PC-3 (cell line): ENCODE measurements at regions not wholly inside any gene's neighbourhood (a gene's known extent, or its start where the extent isn't known, plus 50 kb on each side); places are given as distances from the start of the nearest gene placed in this dataset.

Experiments used
- ATAC-seq: fragments of 200-7000 bp; cut with Tn5 transposase; 2 replicates; pipeline ENCODE4 v1.9.1; 2020; ENCODE audit warnings: mild to moderate bottlenecking, moderate library complexity
- BruUV-seq: library from RNA; stranded (reverse); fragments of 400-500 nt; replicated peaks from 2 replicates; lab custom pipeline; 2021; lab: Mats Ljungman, UMichigan
- CTCF ChIA-PET: fragments of 300-600 bp; sonication (Branson Sonifier 250); formaldehyde crosslinking; loops from one replicate; lab custom pipeline; 2022; ENCODE audit warnings: antibody characterized with exemption; lab: Charles Lee
- POLR2A ChIA-PET: fragments of 300-600 bp; sonication (Branson Sonifier 250); formaldehyde crosslinking; loops from one replicate; lab custom pipeline; 2022; ENCODE audit warnings: antibody characterized with exemption; ENCODE audit not compliant: unreplicated experiment; lab: Charles Lee
- DNase-seq: peaks from one replicate; pipeline ENCODE4 v3.0.0-alpha.2; 2015
- H2AFZ ChIP-seq: fragments of 300-600 bp; sonication (generic); 2 replicates; pipeline ENCODE4 v1.6.0; 2016; ENCODE audit warnings: antibody characterized with exemption, low read length
- H3F3A ChIP-seq: fragments of 300-600 bp; sonication (generic); one replicate; pipeline ENCODE4 v1.6.0; 2017; ENCODE audit warnings: antibody characterized with exemption, low read length, control low read depth, mild to moderate bottlenecking; ENCODE audit not compliant: unreplicated experiment
- H3K27ac ChIP-seq: fragments of 300-600 bp; sonication (generic); 2 replicates; pipeline ENCODE4 v1.5.1; 2016; ENCODE audit warnings: mild to moderate bottlenecking, low read length
- H3K27me3 ChIP-seq: fragments of 300-600 bp; sonication (generic); 2 replicates; pipeline ENCODE4 v1.6.1; 2016; ENCODE audit warnings: low read length, mixed read lengths
- H3K36me3 ChIP-seq: fragments of 300-600 bp; sonication (generic); 2 replicates; pipeline ENCODE4 v1.6.1; 2016; ENCODE audit warnings: low read depth, mixed run types, low read length, mixed read lengths
- H3K4me1 ChIP-seq: fragments of 300-600 bp; sonication (generic); 2 replicates; pipeline ENCODE4 v1.5.1; 2016; ENCODE audit warnings: low read length; ENCODE audit not compliant: insufficient read depth
- H3K4me2 ChIP-seq: fragments of 300-600 bp; sonication (generic); 2 replicates; pipeline ENCODE4 v1.6.0; 2016; ENCODE audit warnings: low read length
- H3K4me3 ChIP-seq: fragments of 300-600 bp; sonication (generic); 2 replicates; pipeline ENCODE4 v1.5.1; 2016; ENCODE audit warnings: mild to moderate bottlenecking, low read length, mixed read lengths
- H3K79me2 ChIP-seq: fragments of 300-600 bp; sonication (generic); 2 replicates; pipeline ENCODE4 v1.6.1; 2017; ENCODE audit warnings: low read length, mixed read lengths
- H3K9ac ChIP-seq: fragments of 300-600 bp; sonication (generic); 2 replicates; pipeline ENCODE4 v1.6.0; 2016; ENCODE audit warnings: mild to moderate bottlenecking, low read length
- H3K9me2 ChIP-seq: fragments of 300-600 bp; sonication (generic); replicated peaks from 2 replicates; pipeline ENCODE4 v1.6.1; 2016; ENCODE audit warnings: mixed run types, low read length, mixed read lengths
- H3K9me3 ChIP-seq: fragments of 300-600 bp; sonication (generic); 2 replicates; pipeline ENCODE4 v1.6.1; 2016; ENCODE audit warnings: low read length, mixed read lengths
- H4K20me1 ChIP-seq: fragments of 300-600 bp; sonication (generic); 2 replicates; pipeline ENCODE4 v1.6.1; 2016; ENCODE audit warnings: low read length, mixed read lengths
- EZH2 ChIP-seq: fragments of 300-600 bp; sonication (generic); IDR thresholded peaks from one replicate; pipeline ENCODE4 v1.6.1; 2017; ENCODE audit warnings: antibody characterized with exemption, mild to moderate bottlenecking, low read length; ENCODE audit not compliant: unreplicated experiment
- EZH2phosphoT487 ChIP-seq: fragments of 300-600 bp; sonication (generic); IDR thresholded peaks from 2 replicates; pipeline ENCODE4 v1.6.1; 2018; ENCODE audit warnings: mild to moderate bottlenecking, antibody characterized with exemption, low read length, borderline replicate concordance
- intact Hi-C: fragments of 100-400 bp; cut with micrococcal nuclease; formaldehyde crosslinking; loops from 2 replicates; pipeline ENCODE4 v1.9.0; 2023
- TF ChIP-seq, protein P1 (sequence below): fragments of 300-600 bp; sonication (generic); conservative IDR thresholded peaks from 2 replicates; pipeline ENCODE4 v1.5.1; 2017; ENCODE audit warnings: antibody characterized with exemption, low read depth, mild to moderate bottlenecking, low read length

DNA sequence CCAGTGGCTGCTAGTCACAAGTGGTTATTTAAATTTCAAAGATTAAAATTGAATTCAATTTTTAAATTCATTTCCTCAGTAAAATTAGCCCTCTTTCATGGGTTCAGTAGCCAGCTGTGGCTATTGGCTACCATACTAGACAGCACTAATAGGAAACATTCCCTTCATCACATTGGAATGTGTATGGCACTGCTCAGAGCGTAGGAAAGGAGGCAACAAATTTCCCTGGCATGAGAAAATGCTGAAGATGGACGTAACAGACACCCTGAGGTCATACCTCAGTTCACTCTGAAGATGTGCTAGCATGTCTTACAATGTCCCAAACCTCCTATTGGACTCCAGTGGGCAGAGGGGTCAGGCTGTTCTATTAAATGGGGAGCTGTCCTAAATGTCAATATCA lies 96.4 kb downstream of the C1QL2 start:
- H3K9me2 ChIP-seq: no peaks in the 10 kb centered on the region
- intact Hi-C loops: no loop called here
- no peak overlapping the region for H2AFZ ChIP-seq
- ATAC-seq (no peak), DNase-seq (no peak)
- H3K79me2 ChIP-seq: no peaks in the 10 kb centered on the region
- TF ChIP-seq EZH2: no peak
- TF ChIP-seq, protein P1, sequence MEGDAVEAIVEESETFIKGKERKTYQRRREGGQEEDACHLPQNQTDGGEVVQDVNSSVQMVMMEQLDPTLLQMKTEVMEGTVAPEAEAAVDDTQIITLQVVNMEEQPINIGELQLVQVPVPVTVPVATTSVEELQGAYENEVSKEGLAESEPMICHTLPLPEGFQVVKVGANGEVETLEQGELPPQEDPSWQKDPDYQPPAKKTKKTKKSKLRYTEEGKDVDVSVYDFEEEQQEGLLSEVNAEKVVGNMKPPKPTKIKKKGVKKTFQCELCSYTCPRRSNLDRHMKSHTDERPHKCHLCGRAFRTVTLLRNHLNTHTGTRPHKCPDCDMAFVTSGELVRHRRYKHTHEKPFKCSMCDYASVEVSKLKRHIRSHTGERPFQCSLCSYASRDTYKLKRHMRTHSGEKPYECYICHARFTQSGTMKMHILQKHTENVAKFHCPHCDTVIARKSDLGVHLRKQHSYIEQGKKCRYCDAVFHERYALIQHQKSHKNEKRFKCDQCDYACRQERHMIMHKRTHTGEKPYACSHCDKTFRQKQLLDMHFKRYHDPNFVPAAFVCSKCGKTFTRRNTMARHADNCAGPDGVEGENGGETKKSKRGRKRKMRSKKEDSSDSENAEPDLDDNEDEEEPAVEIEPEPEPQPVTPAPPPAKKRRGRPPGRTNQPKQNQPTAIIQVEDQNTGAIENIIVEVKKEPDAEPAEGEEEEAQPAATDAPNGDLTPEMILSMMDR: no peak
- TF ChIP-seq EZH2phosphoT487: no peak
- H3K4me3 ChIP-seq: no peak overlapping the region
- POLR2A ChIA-PET: no interaction called here
- no peak overlapping the region for H3K4me2 ChIP-seq
- no peaks in the 10 kb centered on the region for H3K9me3 ChIP-seq
- no peaks in the 10 kb centered on the region for H3K36me3 ChIP-seq
- CTCF ChIA-PET: no interaction called here
- H3K27me3 ChIP-seq: peaks cover 17% of the 10 kb centered on the region; the same call in 1 of the 2 replicates
- no peak overlapping the region for H3K27ac ChIP-seq
- H3K4me1 ChIP-seq: peaks cover 5% of the 10 kb centered on the region; the same call in 1 of the 2 replicates
- no peak overlapping the region for H3K9ac ChIP-seq
- BruUV-seq: no TSS peak
- H4K20me1 ChIP-seq: no peaks in the 10 kb centered on the region
- no peaks in the 10 kb centered on the region for H3F3A ChIP-seq

DNA sequence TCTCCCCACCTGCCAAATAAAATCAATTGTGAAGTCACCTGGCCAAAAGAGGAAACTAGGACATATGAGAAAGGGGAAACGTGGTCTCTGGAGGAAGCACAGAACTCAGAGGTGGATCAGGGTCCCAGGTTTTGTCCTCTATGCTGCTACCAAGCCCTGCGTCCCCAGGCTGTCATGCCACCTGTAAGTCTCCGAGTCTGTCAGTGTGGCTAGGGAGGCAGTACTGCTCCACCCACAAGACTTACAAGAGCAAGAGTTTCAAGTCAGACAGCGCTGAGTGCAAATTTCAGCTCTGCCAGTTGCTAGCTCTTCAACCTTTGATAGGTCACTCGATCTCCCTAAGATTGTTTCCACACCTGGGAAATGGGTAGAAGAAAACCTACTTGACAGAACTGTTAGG lies 98.6 kb downstream of the C1QL2 start:
- H3K4me1 ChIP-seq: no peaks in the 10 kb centered on the region
- no peak overlapping the region for H2AFZ ChIP-seq
- no peaks in the 10 kb centered on the region for H3K9me3 ChIP-seq
- no peaks in the 10 kb centered on the region for H3K9me2 ChIP-seq
- intact Hi-C loops: no loop called here
- no peaks in the 10 kb centered on the region for H3K79me2 ChIP-seq
- ATAC-seq: no peak
- TF ChIP-seq, protein P1: no peak
- TF ChIP-seq EZH2phosphoT487 (no peak), EZH2 (no peak)
- DNase-seq: no peak
- no peaks in the 10 kb centered on the region for H4K20me1 ChIP-seq
- H3K4me2 ChIP-seq: no peak overlapping the region
- H3K27me3 ChIP-seq: peaks cover 33% of the 10 kb centered on the region
- CTCF ChIA-PET: no interaction called here
- no peak overlapping the region for H3K4me3 ChIP-seq
- H3F3A ChIP-seq: no peaks in the 10 kb centered on the region
- POLR2A ChIA-PET: no interaction called here
- H3K9ac ChIP-seq: no peak overlapping the region
- H3K36me3 ChIP-seq: no peaks in the 10 kb centered on the region
- BruUV-seq: no TSS peak
- no peak overlapping the region for H3K27ac ChIP-seq

DNA sequence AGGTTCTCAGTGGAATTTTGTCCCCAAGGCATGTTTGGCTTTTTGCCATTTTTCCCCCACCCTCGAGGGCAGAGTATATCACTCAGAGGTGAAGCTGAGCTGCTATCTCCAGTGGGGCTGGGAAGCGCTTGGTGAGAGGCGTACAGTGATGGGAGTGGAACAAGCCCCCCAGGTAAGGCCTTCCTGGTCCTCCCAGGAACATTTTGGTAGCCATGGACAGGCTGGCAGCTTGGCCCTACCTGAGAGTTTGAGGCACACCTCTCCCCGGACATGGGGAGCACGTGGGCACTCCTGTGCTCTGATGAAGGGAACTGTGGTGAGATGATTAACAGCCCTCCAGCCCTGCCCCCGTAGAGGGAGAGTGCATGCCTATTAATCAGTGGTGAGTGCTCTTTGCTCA lies 99.3 kb downstream of the C1QL2 start:
- Histone ChIP-seq H3K9me3 (no peaks in the 10 kb centered on the region), H3F3A (no peaks in the 10 kb centered on the region), H2AFZ (no peak overlapping the region), H3K27me3 (peaks cover 34% of the 10 kb centered on the region), H3K9ac (no peak overlapping the region), H3K36me3 (no peaks in the 10 kb centered on the region), H3K4me1 (no peaks in the 10 kb centered on the region), H3K4me2 (no peak overlapping the region), H3K9me2 (no peaks in the 10 kb centered on the region), H3K27ac (no peak overlapping the region), H3K4me3 (no peak overlapping the region), H3K79me2 (no peaks in the 10 kb centered on the region), H4K20me1 (no peaks in the 10 kb centered on the region)
- ChIA-PET POLR2A (no interaction called here), CTCF (no interaction called here)
- ATAC-seq (no peak), DNase-seq (no peak)
- TF ChIP-seq, protein P1: no peak
- TF ChIP-seq EZH2 (no peak), EZH2phosphoT487 (no peak)
- intact Hi-C loops: no loop called here
- no TSS peak for BruUV-seq
